ENCODE measurements at regions not wholly inside any gene's neighbourhood (a gene's known extent, or its start where the extent isn't known, plus 50 kb on each side); places are given as distances from the start of the nearest gene placed in this dataset.

DNA sequence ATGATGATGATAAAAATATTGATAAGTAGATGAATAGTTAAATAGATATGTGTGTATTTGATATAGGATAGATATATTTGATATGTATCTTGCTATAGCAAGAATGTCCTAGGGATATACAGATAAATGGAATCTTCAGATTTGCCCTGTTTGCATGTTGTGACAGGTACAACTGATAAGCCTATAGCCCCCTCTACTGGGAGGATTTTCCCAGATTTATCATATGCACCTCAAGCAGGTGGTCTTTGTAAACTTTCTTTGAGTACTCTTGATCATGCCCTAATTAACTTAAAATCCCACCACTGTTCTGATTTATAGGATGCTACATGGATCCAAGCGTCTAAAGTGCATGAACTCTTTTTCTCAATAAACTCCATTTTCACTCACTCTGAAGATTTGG, 1050.7 kb downstream of the SORCS3 start:
- no peak for TF ChIP-seq NR2C2 (CRISPR knock-in tag; IDR thresholded peaks at IDR 0.05)
- TF ChIP-seq, protein P1, sequence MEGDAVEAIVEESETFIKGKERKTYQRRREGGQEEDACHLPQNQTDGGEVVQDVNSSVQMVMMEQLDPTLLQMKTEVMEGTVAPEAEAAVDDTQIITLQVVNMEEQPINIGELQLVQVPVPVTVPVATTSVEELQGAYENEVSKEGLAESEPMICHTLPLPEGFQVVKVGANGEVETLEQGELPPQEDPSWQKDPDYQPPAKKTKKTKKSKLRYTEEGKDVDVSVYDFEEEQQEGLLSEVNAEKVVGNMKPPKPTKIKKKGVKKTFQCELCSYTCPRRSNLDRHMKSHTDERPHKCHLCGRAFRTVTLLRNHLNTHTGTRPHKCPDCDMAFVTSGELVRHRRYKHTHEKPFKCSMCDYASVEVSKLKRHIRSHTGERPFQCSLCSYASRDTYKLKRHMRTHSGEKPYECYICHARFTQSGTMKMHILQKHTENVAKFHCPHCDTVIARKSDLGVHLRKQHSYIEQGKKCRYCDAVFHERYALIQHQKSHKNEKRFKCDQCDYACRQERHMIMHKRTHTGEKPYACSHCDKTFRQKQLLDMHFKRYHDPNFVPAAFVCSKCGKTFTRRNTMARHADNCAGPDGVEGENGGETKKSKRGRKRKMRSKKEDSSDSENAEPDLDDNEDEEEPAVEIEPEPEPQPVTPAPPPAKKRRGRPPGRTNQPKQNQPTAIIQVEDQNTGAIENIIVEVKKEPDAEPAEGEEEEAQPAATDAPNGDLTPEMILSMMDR (IDR thresholded peaks at IDR 0.05): peak; percentile 64
- no peak for TF ChIP-seq CREB1 (CRISPR knock-in tag; IDR thresholded peaks at IDR 0.05)
- no peak for TF ChIP-seq ATF1 (CRISPR knock-in tag; IDR thresholded peaks at IDR 0.05)
- TF ChIP-seq, protein P2, sequence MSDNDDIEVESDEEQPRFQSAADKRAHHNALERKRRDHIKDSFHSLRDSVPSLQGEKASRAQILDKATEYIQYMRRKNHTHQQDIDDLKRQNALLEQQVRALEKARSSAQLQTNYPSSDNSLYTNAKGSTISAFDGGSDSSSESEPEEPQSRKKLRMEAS (CRISPR knock-in tag; IDR thresholded peaks at IDR 0.05): no peak
- TF ChIP-seq, protein P3, sequence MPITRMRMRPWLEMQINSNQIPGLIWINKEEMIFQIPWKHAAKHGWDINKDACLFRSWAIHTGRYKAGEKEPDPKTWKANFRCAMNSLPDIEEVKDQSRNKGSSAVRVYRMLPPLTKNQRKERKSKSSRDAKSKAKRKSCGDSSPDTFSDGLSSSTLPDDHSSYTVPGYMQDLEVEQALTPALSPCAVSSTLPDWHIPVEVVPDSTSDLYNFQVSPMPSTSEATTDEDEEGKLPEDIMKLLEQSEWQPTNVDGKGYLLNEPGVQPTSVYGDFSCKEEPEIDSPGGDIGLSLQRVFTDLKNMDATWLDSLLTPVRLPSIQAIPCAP (CRISPR knock-in tag; IDR thresholded peaks at IDR 0.05): no peak
- TF ChIP-seq, protein P4, sequence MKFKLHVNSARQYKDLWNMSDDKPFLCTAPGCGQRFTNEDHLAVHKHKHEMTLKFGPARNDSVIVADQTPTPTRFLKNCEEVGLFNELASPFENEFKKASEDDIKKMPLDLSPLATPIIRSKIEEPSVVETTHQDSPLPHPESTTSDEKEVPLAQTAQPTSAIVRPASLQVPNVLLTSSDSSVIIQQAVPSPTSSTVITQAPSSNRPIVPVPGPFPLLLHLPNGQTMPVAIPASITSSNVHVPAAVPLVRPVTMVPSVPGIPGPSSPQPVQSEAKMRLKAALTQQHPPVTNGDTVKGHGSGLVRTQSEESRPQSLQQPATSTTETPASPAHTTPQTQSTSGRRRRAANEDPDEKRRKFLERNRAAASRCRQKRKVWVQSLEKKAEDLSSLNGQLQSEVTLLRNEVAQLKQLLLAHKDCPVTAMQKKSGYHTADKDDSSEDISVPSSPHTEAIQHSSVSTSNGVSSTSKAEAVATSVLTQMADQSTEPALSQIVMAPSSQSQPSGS (CRISPR knock-in tag; IDR thresholded peaks at IDR 0.05; ENCODE audit: borderline replicate concordance, low read depth): no peak
- TF ChIP-seq, protein P5, sequence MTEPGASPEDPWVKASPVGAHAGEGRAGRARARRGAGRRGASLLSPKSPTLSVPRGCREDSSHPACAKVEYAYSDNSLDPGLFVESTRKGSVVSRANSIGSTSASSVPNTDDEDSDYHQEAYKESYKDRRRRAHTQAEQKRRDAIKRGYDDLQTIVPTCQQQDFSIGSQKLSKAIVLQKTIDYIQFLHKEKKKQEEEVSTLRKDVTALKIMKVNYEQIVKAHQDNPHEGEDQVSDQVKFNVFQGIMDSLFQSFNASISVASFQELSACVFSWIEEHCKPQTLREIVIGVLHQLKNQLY (CRISPR knock-in tag; IDR thresholded peaks at IDR 0.05): no peak
- TF ChIP-seq ESRRA (CRISPR knock-in tag; IDR thresholded peaks at IDR 0.05; ENCODE audit: borderline replicate concordance): no peak
- TF ChIP-seq, protein P6, sequence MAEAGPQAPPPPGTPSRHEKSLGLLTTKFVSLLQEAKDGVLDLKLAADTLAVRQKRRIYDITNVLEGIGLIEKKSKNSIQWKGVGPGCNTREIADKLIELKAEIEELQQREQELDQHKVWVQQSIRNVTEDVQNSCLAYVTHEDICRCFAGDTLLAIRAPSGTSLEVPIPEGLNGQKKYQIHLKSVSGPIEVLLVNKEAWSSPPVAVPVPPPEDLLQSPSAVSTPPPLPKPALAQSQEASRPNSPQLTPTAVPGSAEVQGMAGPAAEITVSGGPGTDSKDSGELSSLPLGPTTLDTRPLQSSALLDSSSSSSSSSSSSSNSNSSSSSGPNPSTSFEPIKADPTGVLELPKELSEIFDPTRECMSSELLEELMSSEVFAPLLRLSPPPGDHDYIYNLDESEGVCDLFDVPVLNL (CRISPR knock-in tag; IDR thresholded peaks at IDR 0.05; ENCODE audit: borderline replicate concordance, low read depth): no peak
- TF ChIP-seq, protein P7, sequence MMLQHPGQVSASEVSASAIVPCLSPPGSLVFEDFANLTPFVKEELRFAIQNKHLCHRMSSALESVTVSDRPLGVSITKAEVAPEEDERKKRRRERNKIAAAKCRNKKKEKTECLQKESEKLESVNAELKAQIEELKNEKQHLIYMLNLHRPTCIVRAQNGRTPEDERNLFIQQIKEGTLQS (CRISPR knock-in tag; conservative IDR thresholded peaks at IDR 0.05): no peak
- TF ChIP-seq GTF2I (CRISPR knock-in tag; conservative IDR thresholded peaks at IDR 0.05): no peak
- TF ChIP-seq, protein P8, sequence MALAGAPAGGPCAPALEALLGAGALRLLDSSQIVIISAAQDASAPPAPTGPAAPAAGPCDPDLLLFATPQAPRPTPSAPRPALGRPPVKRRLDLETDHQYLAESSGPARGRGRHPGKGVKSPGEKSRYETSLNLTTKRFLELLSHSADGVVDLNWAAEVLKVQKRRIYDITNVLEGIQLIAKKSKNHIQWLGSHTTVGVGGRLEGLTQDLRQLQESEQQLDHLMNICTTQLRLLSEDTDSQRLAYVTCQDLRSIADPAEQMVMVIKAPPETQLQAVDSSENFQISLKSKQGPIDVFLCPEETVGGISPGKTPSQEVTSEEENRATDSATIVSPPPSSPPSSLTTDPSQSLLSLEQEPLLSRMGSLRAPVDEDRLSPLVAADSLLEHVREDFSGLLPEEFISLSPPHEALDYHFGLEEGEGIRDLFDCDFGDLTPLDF (CRISPR knock-in tag; IDR thresholded peaks at IDR 0.05): no peak
- TF ChIP-seq SMAD3 (CRISPR knock-in tag; IDR thresholded peaks at IDR 0.05; ENCODE audit: borderline replicate concordance): no peak
